ENCODE measurements at regions not wholly inside any gene's neighbourhood (a gene's known extent, or its start where the extent isn't known, plus 50 kb on each side); places are given as distances from the start of the nearest gene placed in this dataset.

DNA sequence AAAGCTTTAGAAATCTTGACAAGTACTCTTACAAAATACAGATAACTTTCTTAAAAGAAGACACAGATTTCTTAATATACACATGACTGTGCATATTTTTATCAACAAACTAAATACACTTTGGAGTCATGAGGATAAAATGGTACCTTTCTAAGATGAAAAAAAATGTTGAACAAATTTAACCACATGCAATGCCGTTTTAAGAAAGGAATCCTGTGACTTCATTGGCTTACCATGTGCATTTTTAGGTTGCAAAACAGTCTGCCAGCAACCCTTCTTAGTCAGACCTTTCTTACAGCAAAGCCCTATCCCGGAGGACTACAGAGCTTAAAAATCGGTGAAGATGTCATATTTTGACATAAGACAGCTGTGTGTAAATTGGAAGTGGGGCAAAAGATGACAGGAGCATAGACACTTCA, 51.7 kb downstream of the GASK1B start:
- no peak for TF ChIP-seq POLR2A (IDR thresholded peaks at IDR 0.05)
- TF ChIP-seq, protein P1, sequence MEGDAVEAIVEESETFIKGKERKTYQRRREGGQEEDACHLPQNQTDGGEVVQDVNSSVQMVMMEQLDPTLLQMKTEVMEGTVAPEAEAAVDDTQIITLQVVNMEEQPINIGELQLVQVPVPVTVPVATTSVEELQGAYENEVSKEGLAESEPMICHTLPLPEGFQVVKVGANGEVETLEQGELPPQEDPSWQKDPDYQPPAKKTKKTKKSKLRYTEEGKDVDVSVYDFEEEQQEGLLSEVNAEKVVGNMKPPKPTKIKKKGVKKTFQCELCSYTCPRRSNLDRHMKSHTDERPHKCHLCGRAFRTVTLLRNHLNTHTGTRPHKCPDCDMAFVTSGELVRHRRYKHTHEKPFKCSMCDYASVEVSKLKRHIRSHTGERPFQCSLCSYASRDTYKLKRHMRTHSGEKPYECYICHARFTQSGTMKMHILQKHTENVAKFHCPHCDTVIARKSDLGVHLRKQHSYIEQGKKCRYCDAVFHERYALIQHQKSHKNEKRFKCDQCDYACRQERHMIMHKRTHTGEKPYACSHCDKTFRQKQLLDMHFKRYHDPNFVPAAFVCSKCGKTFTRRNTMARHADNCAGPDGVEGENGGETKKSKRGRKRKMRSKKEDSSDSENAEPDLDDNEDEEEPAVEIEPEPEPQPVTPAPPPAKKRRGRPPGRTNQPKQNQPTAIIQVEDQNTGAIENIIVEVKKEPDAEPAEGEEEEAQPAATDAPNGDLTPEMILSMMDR (IDR thresholded peaks at IDR 0.05) = no peak

All from tibial nerve (tissue), 3 donors.